Activated B cell treated with CpG ODN at 0.5 μM for 24 hours (primary cell): ENCODE measurements at regions not wholly inside any gene's neighbourhood (a gene's known extent, or its start where the extent isn't known, plus 50 kb on each side); places are given as distances from the start of the nearest gene placed in this dataset.

Experiments
- ATAC-seq: fragments of 200-7000 bp; cut with Tn5 transposase; one replicate; pipeline ENCODE4 v1.10.0; 2021; ENCODE audit warnings: low read depth, mild to moderate bottlenecking, moderate library complexity
- CTCF ChIA-PET: fragments of 350-600 bp; sonication (Branson Sonifier 250); formaldehyde crosslinking; loops from one replicate; lab custom pipeline; 2021; ENCODE audit warnings: antibody characterized with exemption; lab: Charles Lee
- POLR2A ChIA-PET: fragments of 350-600 bp; sonication (Branson Sonifier 250); formaldehyde crosslinking; loops from one replicate; lab custom pipeline; 2021; ENCODE audit warnings: antibody characterized with exemption; lab: Charles Lee
- DNase-seq: peaks from one replicate; pipeline ENCODE4 v3.0.0; 2022
- H3K27ac Mint-ChIP-seq: one replicate; pipeline ENCODE4 v1.8.0; 2020; ENCODE audit warnings: mixed read lengths
- H3K27me3 Mint-ChIP-seq: one replicate; pipeline ENCODE4 v1.8.0; 2021; ENCODE audit warnings: mixed read lengths
- H3K36me3 Mint-ChIP-seq: one replicate; pipeline ENCODE4 v1.8.0; 2021; ENCODE audit warnings: low read depth, mixed read lengths
- H3K4me1 Mint-ChIP-seq: one replicate; pipeline ENCODE4 v1.8.0; 2021; ENCODE audit warnings: mixed read lengths
- H3K4me3 Mint-ChIP-seq: one replicate; pipeline ENCODE4 v1.8.0; 2020; ENCODE audit warnings: mild to moderate bottlenecking, mixed read lengths
- H3K9me3 Mint-ChIP-seq: one replicate; pipeline ENCODE4 v1.8.0; 2020; ENCODE audit warnings: mixed read lengths
- CTCF ChIP-seq: fragments of 200-600 bp; IDR thresholded peaks from one replicate; pipeline ENCODE4 v1.8.0; 2022; ENCODE audit warnings: antibody characterized with exemption, mild to moderate bottlenecking
- intact Hi-C: fragments of 100-400 bp; cut with micrococcal nuclease; formaldehyde crosslinking; loops from one replicate; pipeline ENCODE4 v1.15.1; 2024

- ChIA-PET POLR2A (no interaction called here), CTCF (no interaction called here)
- Mint-ChIP-seq H3K4me3 (no peak overlapping the region), H3K27ac (no peak overlapping the region), H3K4me1 (no peaks in the 10 kb centered on the region), H3K36me3 (peaks cover 6% of the 10 kb centered on the region), H3K27me3 (peaks cover 1% of the 10 kb centered on the region), H3K9me3 (peaks cover 15% of the 10 kb centered on the region)
- TF ChIP-seq CTCF, result no peak
- ATAC-seq, result no peak
- DNase-seq, result no peak
- intact Hi-C loops, result no loop called here
Measured at GRCh38 chr4:89447543-89447942, 139.9 kb upstream of the GPRIN3 start.

- ATAC-seq, result no peak
- peaks cover 6% of the 10 kb centered on the region for H3K36me3 Mint-ChIP-seq
- H3K27me3 Mint-ChIP-seq, result peaks cover 1% of the 10 kb centered on the region
- DNase-seq, result no peak
- H3K9me3 Mint-ChIP-seq, result peaks cover 15% of the 10 kb centered on the region
- no peak for TF ChIP-seq CTCF
- ChIA-PET CTCF (no interaction called here), POLR2A (no interaction called here)
- intact Hi-C loops, result no loop called here
- H3K4me1 Mint-ChIP-seq, result no peaks in the 10 kb centered on the region
- no peak overlapping the region for H3K4me3 Mint-ChIP-seq
- no peak overlapping the region for H3K27ac Mint-ChIP-seq
Measured at GRCh38 chr4:89446193-89446592, 138.6 kb upstream of the GPRIN3 start.

GRCh38 chr4:89439533-89439932 is 131.9 kb upstream of the GPRIN3 start:
- DNase-seq, result no peak
- no peak for TF ChIP-seq CTCF
- Mint-ChIP-seq H3K36me3 (no peaks in the 10 kb centered on the region), H3K4me1 (peaks cover 7% of the 10 kb centered on the region), H3K27me3 (peaks cover 1% of the 10 kb centered on the region), H3K9me3 (no peaks in the 10 kb centered on the region), H3K27ac (no peak overlapping the region), H3K4me3 (no peak overlapping the region)
- ChIA-PET POLR2A (no interaction called here), CTCF (interaction anchor here (1.1 to 1.4 kb wide), 3 partner anchors 48 to 213 kb away, joined by 3 to 5 read pairs (median 3); no protein-coding TSS in a partner anchor)
- ATAC-seq, result no peak
- intact Hi-C loops, result no loop called here

- H3K4me3 Mint-ChIP-seq, result peak overlapping the region; percentile 29
- H3K9me3 Mint-ChIP-seq, result no peaks in the 10 kb centered on the region
- DNase-seq, result peak; percentile 17
- intact Hi-C loops, result loop anchor here (1.0 kb wide), 2 partner anchors 211 to 463 kb away; no protein-coding TSS in a partner anchor
- POLR2A ChIA-PET, result no interaction called here
- CTCF ChIA-PET, result interaction anchor here (0.7 to 1.4 kb wide), 5 partner anchors 12 to 213 kb away, joined by 3 to 5 read pairs (median 3); no protein-coding TSS in a partner anchor
- ATAC-seq, result peak; percentile 73
- H3K27me3 Mint-ChIP-seq, result no peaks in the 10 kb centered on the region
- peaks cover 7% of the 10 kb centered on the region for H3K4me1 Mint-ChIP-seq
- H3K36me3 Mint-ChIP-seq, result no peaks in the 10 kb centered on the region
- H3K27ac Mint-ChIP-seq, result no peak overlapping the region
- no peak for TF ChIP-seq CTCF
Measured at GRCh38 chr4:89438102-89438831, 130.7 kb upstream of the GPRIN3 start.

GRCh38 chr4:89434364-89434988 is 126.9 kb upstream of the GPRIN3 start:
- no peak overlapping the region for H3K4me3 Mint-ChIP-seq
- no peaks in the 10 kb centered on the region for H3K36me3 Mint-ChIP-seq
- peaks cover 7% of the 10 kb centered on the region for H3K4me1 Mint-ChIP-seq
- intact Hi-C loops, result loop anchor here (1.0 to 2.0 kb wide), 4 partner anchors 136 to 275 kb away; no protein-coding TSS in a partner anchor
- DNase-seq (no peak), ATAC-seq (peak; percentile 54)
- H3K9me3 Mint-ChIP-seq, result no peaks in the 10 kb centered on the region
- no peaks in the 10 kb centered on the region for H3K27me3 Mint-ChIP-seq
- no peak overlapping the region for H3K27ac Mint-ChIP-seq
- no peak for TF ChIP-seq CTCF
- ChIA-PET POLR2A (no interaction called here), CTCF (interaction anchor here (0.7 to 2.5 kb wide), 7 partner anchors 9 to 208 kb away, joined by 3 to 35 read pairs (median 8); no protein-coding TSS in a partner anchor)
